ENCODE measurements at regions not wholly inside any gene's neighbourhood (a gene's known extent, or its start where the extent isn't known, plus 50 kb on each side); places are given as distances from the start of the nearest gene placed in this dataset.

- DNase-seq = no peak
Measured at GRCh38 chr19:30722186-30722585, 350.0 kb downstream of the ZNF536 start.

DNA sequence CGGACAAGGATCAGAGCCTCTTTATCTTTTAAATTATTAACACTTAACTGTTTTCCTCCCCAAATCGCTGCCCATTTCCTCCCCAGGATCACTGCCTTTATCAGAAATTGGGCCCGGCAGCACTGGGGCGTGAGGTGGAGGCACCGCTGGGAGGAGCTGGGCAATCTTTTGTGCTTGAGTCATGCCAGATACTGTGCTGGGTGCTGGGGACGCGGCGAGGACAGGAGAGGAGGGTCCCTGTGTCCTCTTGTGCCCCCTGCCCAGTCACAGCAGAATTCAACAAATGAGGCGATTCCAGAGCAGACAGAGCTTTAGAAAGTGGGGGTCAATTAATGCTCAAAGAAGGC, 347.8 kb downstream of the ZNF536 start:
- DNase-seq = peak; percentile 11

DNA sequence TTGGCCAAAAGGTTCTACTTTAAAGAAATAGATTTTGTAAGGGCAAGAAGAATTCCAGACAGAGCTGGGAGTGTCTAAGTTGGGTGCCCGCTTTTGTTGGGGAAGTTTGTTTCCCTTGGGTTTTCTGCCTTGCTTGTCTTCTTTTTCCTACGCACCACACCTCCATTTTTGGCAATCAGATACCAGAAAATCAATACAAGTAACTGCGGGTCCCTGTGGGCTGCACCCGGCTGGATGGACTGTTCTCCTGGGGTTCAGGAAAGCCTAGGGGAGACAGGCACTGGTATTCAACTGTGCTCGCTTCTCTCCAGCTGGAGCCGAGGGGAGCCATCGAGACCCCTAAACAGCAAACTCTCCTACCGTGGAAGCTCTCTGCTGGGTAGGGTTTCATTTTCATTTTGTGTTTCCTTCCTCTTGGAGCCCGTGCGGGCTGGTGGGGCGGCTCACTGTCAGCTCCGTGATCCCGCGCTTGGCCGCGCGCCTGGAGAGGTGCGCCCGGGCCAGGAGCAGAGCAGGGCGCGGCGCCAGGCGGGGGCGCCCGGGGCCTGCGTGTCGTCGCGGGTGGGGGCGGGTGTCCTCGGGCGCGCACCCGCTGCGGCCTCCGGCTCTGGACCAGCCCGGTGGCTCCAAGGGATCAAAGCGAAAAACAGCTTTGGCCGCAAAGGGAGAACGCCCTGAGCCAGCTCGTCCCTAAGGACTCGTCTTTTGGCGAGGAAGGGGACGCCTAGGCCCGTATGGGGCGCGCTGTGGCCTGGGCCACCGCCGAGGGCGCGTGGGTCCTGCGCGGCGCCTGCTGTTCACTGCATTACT, 347.2 kb downstream of the ZNF536 start:
- peak; percentile 44 for DNase-seq

DNA sequence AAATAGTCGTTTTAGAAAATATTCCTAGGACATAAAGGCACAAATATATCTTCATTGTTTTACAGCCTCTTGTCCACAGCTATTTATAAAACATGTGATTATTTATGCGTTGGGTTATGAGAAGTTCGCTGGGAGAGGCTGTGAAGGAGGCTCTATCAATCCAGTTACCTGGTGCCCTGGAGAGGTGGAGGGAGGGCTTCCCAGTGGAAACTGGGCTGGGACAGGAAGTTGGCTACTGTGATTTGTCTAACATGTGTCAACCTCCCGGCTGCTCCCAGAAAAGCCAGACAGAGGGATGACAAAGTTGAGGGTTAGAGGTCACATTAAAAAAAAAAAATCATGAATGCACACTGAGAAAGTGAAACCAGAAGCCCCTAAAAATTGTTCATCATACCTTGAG, 346.5 kb downstream of the ZNF536 start:
- no peak for DNase-seq

DNA sequence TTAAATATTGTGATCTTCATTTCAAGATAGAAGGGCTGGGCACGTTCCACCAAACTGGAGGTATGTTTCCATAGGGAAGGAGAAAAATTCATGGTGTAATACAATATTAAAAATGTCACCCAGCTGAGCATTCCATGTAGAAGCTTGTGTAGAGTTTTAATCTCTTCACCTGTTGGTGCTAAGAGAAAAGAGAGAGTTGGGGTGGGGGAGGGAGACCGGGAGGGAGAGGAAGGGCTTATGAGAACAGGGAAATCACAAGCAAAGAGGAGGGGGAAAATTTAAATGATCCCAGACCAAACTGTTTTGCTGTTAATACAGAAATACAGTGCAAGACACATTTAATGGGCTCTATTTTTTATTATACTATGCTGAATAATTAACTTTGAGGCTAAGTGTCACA, 345.8 kb downstream of the ZNF536 start:
- DNase-seq = no peak

DNA sequence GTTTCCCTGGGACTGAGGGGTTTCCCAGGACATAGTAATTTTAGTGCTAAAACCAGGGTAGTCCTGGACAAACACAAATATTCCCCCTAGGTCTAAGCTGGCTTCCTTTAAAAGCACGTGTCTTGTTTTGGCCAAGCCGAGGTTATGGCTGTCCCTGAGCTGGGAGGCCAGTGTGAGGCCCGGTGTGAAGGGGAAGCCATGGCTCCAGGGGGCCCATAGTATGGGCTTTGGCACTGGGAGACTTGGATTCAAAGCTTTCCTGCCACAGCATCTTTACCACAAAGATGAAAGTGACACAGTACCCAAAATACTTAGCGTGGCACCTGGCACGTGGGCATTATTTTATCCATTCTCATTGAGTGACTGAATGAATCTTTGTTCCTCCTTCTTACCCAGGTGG, 345.2 kb downstream of the ZNF536 start:
- no peak for DNase-seq

- no peak for DNase-seq
Measured at GRCh38 chr19:30712431-30713337, 340.5 kb downstream of the ZNF536 start.

- no peak for DNase-seq
Measured at GRCh38 chr19:30711826-30712225, 339.6 kb downstream of the ZNF536 start.

GRCh38 chr19:30711296-30711695, 339.1 kb downstream of the ZNF536 start:
- no peak for DNase-seq

DNA sequence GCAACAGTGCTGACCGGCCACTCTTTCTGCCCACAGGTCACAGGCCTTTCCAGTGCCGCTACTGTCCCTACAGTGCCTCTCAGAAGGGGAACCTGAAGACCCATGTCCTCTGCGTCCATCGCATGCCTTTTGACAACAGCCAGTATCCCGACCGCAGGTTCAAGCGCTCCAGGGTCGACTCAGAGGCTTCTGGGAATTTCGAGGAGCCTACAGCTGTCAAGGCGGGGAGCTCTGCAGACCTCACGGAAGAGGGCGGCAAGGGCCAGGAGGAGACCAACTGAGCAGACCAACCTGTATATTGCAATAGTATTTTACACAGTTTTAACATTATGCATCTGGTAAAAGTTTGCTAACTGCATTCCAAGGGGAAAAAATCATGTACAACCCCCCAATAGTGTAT, 338.5 kb downstream of the ZNF536 start:
- no peak for DNase-seq

- DNase-seq = no peak
Measured at GRCh38 chr19:30708416-30709178, 336.4 kb downstream of the ZNF536 start.

- no peak for DNase-seq
Measured at GRCh38 chr19:30704771-30705330, 332.7 kb downstream of the ZNF536 start.

- DNase-seq = no peak
Measured at GRCh38 chr19:30703645-30704044, 331.5 kb downstream of the ZNF536 start.

DNA sequence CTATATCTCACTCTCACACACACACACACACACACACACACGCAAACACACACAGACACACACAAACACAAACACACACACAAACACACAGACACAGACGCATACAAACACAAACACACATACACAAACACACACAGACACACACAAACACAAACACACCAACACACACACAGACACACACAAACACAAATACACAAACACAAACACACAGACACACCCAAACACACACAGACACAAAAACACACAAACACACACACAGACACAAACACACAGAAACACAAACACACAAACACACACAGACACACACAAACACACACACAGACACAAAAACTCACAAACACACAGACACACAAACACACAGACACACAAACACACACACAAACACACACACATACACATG, 329.0 kb downstream of the ZNF536 start:
- no peak for DNase-seq

DNA sequence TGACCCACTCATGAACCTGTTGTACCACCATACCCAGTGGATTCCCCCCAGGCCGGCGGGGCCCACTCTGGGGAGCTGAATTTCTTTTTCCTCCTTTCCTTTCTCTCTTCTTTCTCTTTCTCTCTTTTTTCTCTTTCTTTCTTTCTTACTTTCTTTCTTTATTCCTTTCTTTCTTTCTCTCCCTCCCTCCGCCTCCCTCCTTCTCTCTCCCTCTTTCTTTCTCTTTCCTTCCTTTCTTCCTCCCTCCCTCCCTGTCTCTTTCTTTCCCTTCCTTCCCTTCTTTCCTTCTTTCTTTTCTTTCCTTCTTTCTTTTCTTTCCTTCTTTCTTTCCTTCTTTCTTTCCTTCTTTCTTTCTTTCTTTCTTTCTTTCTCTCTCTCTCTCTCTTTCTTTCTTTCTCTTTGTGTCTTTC, 327.7 kb downstream of the ZNF536 start:
- no peak for DNase-seq

GRCh38 chr19:30696514-30696913, 324.3 kb downstream of the ZNF536 start:
- DNase-seq = peak; percentile 45

- peak; percentile 12 for DNase-seq
Measured at GRCh38 chr19:30695171-30695875, 323.1 kb downstream of the ZNF536 start.

- no peak for DNase-seq
Measured at GRCh38 chr19:30694156-30694755, 322.1 kb downstream of the ZNF536 start.

- no peak for DNase-seq
Measured at GRCh38 chr19:30692879-30693503, 320.8 kb downstream of the ZNF536 start.

DNA sequence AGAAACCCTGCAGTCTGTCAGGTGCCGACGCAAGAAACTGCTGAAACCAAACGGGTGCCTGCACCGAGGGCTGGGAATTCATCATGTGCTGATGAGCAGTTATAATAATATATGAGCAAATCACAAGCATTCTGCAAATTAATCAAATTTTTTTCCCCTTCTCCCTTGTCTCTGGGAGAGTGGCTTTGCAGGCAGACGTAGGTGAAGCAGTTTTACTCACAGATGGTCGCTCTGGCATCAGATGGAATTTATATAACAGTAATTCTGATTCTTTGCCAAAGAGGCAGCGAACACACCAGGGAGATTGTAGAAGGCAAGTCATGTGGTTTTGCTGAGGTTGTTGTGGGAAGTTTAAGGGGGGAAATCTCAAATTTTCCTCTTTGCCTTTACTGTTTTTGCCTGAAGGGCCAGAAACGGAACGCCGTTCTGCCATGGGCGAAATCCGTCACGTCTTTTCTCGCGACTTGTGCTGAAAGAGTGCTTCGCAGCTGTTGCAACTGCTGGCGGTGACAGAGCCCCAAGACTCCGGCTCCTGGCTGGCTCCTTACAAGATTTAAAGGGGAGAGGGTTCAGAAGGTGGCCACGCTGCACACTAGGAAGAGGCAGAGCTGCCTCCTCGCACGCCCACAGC, 320.1 kb downstream of the ZNF536 start:
- no peak for DNase-seq

DNA sequence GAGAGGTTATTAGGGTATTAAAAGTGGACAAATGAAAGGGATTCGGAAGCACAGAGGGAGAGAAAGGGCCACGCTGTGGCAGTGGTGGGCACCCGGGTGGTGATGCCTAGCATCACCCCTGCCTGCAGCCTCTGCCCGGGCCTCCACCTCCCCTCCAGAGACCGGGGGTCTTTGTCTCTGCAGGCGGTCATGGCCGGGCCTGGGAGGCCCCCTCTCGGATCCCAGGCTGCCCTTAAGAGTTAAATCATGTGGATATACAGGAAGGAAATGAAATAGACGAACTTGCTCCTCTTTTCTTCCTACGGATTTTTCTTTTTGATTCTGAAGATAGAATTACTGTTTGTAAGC, 319.6 kb downstream of the ZNF536 start:
- no peak for DNase-seq

All from hematopoietic multipotent progenitor cell treated with erythropoietin and hydrocortisone succinate and interleukin-3 and kit ligand, for 6 days (in vitro differentiated cells).